ENCODE measurements at regions not wholly inside any gene's neighbourhood (a gene's known extent, or its start where the extent isn't known, plus 50 kb on each side); places are given as distances from the start of the nearest gene placed in this dataset.

DNA sequence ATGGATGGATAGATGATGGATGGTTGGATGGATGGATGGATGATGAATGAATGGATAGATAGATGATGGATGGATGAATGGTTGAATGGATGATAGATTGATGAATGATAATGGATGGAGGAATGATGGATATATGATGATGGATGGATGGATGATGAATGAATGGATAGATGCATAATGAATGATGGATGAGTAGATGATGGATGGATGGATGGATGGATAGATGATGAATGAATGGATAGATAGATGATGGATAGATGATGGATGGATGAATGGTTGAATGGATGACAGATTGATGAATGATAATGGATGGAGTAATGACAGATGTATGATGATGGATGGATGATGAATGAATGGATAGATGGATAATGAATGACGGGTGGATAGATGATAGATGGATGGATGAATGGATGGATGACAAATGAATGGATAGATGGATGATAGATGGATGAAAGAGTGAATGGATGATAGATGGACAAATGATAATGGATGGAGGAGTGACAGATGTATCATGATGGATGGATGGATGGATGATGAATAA is 1466.5 kb downstream of the BRD1 start:
- TF ChIP-seq, protein P1, sequence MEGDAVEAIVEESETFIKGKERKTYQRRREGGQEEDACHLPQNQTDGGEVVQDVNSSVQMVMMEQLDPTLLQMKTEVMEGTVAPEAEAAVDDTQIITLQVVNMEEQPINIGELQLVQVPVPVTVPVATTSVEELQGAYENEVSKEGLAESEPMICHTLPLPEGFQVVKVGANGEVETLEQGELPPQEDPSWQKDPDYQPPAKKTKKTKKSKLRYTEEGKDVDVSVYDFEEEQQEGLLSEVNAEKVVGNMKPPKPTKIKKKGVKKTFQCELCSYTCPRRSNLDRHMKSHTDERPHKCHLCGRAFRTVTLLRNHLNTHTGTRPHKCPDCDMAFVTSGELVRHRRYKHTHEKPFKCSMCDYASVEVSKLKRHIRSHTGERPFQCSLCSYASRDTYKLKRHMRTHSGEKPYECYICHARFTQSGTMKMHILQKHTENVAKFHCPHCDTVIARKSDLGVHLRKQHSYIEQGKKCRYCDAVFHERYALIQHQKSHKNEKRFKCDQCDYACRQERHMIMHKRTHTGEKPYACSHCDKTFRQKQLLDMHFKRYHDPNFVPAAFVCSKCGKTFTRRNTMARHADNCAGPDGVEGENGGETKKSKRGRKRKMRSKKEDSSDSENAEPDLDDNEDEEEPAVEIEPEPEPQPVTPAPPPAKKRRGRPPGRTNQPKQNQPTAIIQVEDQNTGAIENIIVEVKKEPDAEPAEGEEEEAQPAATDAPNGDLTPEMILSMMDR (conservative IDR thresholded peaks at IDR 0.05) = no peak

DNA sequence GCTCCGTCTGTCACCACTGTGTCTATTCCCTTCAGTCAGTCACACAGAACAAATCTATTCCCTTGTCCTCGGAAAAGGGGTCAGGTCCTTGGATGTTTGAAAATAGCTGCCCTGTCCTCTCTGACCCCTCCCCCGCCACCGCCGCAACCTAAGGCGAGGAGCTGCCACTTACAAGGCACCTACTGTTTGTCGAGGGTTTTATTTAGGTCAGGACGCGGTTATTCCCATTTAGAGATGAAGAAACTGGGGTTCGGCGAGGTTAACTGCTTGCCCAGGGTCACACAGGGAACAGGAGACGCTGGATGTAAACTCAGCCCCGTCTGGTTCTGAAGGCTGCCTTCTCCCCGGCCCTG is 1468.1 kb downstream of the BRD1 start:
- TF ChIP-seq, protein P1 (conservative IDR thresholded peaks at IDR 0.05) = no peak
- no peak overlapping the region for H3K27ac ChIP-seq

More for the DNA sequence above, 1466.5 kb downstream of the BRD1 start:
- no peak overlapping the region for H3K27ac ChIP-seq

DNA sequence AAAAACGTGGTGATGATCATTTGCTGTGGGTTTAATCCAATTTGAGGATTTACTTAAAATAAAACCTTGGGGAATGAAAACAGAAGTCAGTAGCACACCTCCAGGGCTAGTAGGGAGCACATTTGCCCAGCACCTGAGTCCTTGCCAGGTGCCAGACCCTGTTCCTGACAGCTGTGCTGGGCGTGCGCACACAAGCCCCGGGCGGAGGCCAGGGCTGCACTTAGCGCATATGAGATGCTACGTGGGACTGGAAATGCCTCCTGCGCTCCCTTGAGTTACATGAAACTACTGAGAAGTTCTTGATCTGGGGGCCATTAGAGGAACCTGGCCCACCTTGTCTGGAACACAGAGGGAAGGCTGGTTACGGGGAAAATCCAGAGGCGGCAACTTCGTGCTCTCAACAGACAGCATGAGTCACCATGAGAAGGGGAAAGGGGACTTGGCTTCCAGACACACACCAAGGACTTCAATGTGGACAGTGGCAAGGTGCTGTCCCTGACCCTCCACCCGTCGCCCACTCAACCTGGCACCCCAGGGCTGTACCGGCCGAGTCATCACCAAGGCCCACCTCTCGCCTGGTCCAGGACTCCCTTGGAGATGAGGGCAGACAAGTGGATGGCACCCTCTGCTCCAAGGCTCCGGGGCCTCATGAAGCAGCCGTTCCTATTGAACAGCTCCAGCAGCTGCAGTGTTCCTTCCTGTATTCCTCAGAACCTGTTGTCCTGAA is 1468.6 kb downstream of the BRD1 start:
- TF ChIP-seq, protein P1 (conservative IDR thresholded peaks at IDR 0.05) = no peak

DNA sequence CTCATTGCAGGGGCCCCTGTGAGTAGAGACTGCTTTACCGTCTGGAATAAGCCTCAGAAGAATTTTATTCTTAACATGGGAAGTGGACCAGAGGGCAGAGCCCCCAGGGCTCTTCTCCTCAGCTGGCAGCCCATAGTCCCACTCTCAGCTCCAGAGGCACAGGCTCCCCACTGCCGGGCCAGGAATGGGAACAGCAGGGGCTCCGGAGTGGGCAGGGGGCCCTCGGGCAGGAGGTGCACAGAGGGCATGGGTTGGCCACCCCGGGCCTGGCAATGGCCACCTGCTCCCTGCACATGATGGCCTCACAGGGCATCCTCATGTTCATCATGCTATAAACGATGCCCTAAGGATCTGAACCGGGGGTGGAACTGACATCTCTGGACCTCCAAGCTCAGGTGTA is 1469.7 kb downstream of the BRD1 start:
- no peak overlapping the region for H3K27ac ChIP-seq
- TF ChIP-seq, protein P1 (conservative IDR thresholded peaks at IDR 0.05) = no peak

More for the DNA sequence above, 1468.6 kb downstream of the BRD1 start:
- H3K27ac ChIP-seq = no peak overlapping the region

DNA sequence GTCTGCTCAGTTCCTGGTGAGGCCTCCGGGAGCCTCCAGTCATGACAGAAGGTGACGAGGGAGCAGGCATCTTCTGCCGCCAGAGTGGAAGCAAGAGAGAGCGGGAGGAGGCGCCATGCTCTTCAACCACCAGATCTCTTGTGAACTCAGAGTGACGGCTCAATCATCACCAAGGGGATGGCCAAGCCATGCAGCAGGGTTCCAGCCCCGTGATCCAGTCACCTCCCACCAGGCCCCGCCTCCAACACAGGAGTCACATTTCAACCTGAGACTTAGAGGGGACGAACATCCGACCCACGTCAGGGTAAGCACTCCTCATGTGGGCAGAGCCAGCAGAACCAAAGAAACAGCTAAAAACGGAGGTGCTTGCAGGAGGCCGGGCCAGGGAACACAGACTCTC is 1470.5 kb downstream of the BRD1 start:
- no peak overlapping the region for H3K27ac ChIP-seq
- TF ChIP-seq, protein P1 (conservative IDR thresholded peaks at IDR 0.05) = no peak

DNA sequence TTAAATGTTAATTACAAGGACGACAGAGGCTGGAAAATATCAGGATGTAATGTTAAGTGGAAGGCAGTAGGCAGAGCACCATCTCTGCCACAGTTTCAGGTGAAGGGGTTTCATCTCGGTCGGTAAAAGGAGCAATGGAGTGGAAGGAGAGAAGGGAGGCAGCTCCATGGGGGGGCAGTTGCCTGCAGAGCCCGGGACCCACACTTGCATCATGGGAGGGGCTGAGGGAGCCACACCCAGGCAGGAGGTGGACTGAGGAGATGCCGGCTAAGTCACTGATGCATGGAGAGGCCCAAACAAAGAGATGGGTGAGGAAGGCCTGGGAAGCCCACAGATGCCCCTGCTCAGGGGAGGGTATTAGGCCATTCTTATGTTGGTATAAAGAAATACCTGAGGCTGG is 1470.9 kb downstream of the BRD1 start:
- H3K27ac ChIP-seq = no peak overlapping the region
- TF ChIP-seq, protein P1 (conservative IDR thresholded peaks at IDR 0.05) = no peak

DNA sequence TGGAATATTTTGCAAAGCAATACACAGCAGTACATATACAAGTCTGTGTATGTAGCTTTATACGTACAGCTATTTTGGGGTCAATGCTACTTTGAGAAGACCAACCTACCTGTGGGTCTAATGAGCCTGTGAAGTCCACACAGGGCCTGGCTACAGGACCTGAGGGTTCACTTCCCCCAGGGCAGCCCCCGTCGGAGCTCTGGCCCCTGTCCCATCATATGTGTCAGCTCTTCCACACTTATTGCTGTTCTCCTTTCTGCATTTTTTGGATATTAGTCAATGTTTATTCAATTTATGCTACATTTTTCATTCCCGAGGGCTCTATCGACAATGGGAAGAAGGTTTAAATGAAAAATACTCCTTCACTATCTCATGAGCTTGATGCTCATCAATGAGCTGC is 1473.6 kb downstream of the BRD1 start:
- no peak overlapping the region for H3K27ac ChIP-seq
- TF ChIP-seq, protein P1 (conservative IDR thresholded peaks at IDR 0.05) = no peak

All from VCaP (cell line).